RWPE2 (cell line): ENCODE measurements at regions not wholly inside any gene's neighbourhood (a gene's known extent, or its start where the extent isn't known, plus 50 kb on each side); places are given as distances from the start of the nearest gene placed in this dataset.

Experiments used
- ATAC-seq: fragments of 200-7000 bp; cut with Tn5 transposase; 3 replicates; pipeline ENCODE4 v1.9.1; 2021; ENCODE audit warnings: low read depth
- DNase-seq: peaks from one replicate; pipeline ENCODE4 v3.0.0-alpha.2; 2020; ENCODE audit warnings: low spot score
- H3K27ac ChIP-seq: fragments of 450-650 bp; 2 replicates; pipeline ENCODE4 v1.5.1; 2017; ENCODE audit warnings: mild to moderate bottlenecking; ENCODE audit not compliant: poor library complexity, severe bottlenecking
- H3K27me3 ChIP-seq: fragments of 250-450 bp; sonication (Bioruptor Pico); 2 replicates; pipeline ENCODE4 v1.5.1; 2021; ENCODE audit warnings: mild to moderate bottlenecking, moderate library complexity; ENCODE audit not compliant: insufficient read depth, poor library complexity, severe bottlenecking
- H3K36me3 ChIP-seq: fragments of 250-450 bp; sonication (Bioruptor Pico); 2 replicates; pipeline ENCODE4 v1.5.1; 2020; ENCODE audit warnings: low read depth, mild to moderate bottlenecking, moderate library complexity
- H3K4me1 ChIP-seq: fragments of 250-450 bp; sonication (Bioruptor Pico); 2 replicates; pipeline ENCODE4 v1.5.1; 2021; ENCODE audit warnings: mild to moderate bottlenecking, moderate library complexity; ENCODE audit not compliant: insufficient read depth, poor library complexity, severe bottlenecking
- H3K4me3 ChIP-seq: fragments of 250-450 bp; sonication (Bioruptor Pico); 2 replicates; pipeline ENCODE4 v1.5.1; 2021; ENCODE audit warnings: mild to moderate bottlenecking, moderate library complexity; ENCODE audit not compliant: severe bottlenecking
- H3K9me3 ChIP-seq: fragments of 250-450 bp; sonication (Bioruptor Pico); 2 replicates; pipeline ENCODE4 v1.5.1; 2021; ENCODE audit warnings: mild to moderate bottlenecking, moderate library complexity; ENCODE audit not compliant: severe bottlenecking
- CTCF ChIP-seq: fragments of 450-650 bp; IDR thresholded peaks from one replicate; pipeline ENCODE4 v1.5.1; 2017; ENCODE audit warnings: mild to moderate bottlenecking, moderate library complexity; ENCODE audit not compliant: poor library complexity, severe bottlenecking

- Histone ChIP-seq H3K27ac (no peak overlapping the region), H3K36me3 (no peaks in the 10 kb centered on the region), H3K27me3 (no peaks in the 10 kb centered on the region), H3K4me1 (no peaks in the 10 kb centered on the region), H3K9me3 (no peaks in the 10 kb centered on the region), H3K4me3 (no peak overlapping the region)
- TF ChIP-seq CTCF, result no peak
- ATAC-seq (no peak), DNase-seq (no peak)
Measured at GRCh38 chrX:122441451-122441850, 742.6 kb upstream of the GRIA3 start.

GRCh38 chrX:122445466-122445865 is 738.6 kb upstream of the GRIA3 start:
- Histone ChIP-seq H3K36me3 (no peaks in the 10 kb centered on the region), H3K27ac (no peak overlapping the region), H3K27me3 (no peaks in the 10 kb centered on the region), H3K9me3 (no peaks in the 10 kb centered on the region), H3K4me1 (no peaks in the 10 kb centered on the region), H3K4me3 (no peak overlapping the region)
- ATAC-seq, result no peak
- no peak for TF ChIP-seq CTCF
- no peak for DNase-seq

DNA sequence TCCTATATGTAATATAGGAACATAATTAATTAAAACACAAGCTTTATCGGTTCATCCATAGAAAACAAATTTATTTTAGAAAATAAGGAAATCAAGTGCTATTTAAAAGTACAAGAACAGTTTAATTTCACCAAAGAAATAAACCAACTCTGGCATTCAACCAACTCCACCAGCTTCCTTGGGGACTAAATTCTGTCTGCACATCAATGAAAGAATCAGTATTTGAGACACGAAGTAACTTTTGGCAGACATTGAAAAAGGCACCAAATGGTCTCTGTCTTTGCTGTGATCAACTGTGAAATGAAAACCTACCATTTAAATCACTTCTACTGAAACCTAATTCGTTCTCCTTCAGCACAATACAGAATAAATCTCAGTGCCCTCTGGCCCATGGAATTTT is 719.7 kb upstream of the GRIA3 start:
- no peak overlapping the region for H3K27ac ChIP-seq
- TF ChIP-seq CTCF, result no peak
- H3K27me3 ChIP-seq, result no peaks in the 10 kb centered on the region
- H3K9me3 ChIP-seq, result no peaks in the 10 kb centered on the region
- no peak for ATAC-seq
- no peak overlapping the region for H3K4me3 ChIP-seq
- no peak for DNase-seq
- no peaks in the 10 kb centered on the region for H3K4me1 ChIP-seq
- H3K36me3 ChIP-seq, result no peaks in the 10 kb centered on the region

DNA sequence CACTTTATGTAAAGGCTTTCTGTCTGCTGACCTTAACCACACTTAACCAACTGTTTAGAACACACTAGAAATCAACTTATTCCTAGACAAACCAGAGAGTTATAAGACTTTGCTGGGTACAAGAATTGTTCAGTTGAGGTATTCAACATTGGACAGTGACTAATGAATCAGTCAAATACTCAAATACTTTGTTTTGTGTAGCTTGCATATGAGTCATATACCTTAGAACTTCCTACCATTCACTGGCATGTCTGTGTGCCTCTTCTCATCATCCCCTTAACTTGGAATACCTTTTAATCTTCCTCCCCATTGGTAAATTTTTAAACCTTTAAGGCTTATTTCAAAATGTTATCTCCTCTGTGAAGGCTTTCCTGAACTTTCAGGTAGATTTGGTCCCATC is 708.8 kb upstream of the GRIA3 start:
- no peak for TF ChIP-seq CTCF
- ATAC-seq, result peak; percentile 78
- no peak overlapping the region for H3K4me3 ChIP-seq
- H3K4me1 ChIP-seq, result no peaks in the 10 kb centered on the region
- DNase-seq, result no peak
- H3K27ac ChIP-seq, result no peak overlapping the region
- H3K36me3 ChIP-seq, result no peaks in the 10 kb centered on the region
- H3K27me3 ChIP-seq, result no peaks in the 10 kb centered on the region
- no peaks in the 10 kb centered on the region for H3K9me3 ChIP-seq

DNA sequence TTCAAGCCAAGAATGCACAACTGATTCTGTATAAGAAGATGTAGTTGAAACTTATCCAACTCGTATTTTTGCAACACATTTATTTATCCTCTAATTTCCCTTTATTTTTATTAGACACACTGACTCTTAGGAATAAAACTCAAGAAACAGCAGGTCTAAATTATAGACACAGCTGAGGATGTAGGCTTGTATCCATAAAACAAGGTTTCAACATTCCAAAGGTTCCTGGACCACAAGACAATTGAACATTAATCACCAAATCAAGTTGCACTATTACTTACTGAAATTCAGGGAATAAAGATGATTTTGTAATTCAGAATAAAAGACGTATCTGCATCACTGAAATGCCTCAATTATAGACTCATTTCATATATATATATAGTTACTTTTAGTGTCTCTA is 683.5 kb upstream of the GRIA3 start:
- Histone ChIP-seq H3K36me3 (no peaks in the 10 kb centered on the region), H3K27ac (no peak overlapping the region), H3K4me1 (no peaks in the 10 kb centered on the region), H3K27me3 (no peaks in the 10 kb centered on the region), H3K9me3 (no peaks in the 10 kb centered on the region), H3K4me3 (no peak overlapping the region)
- no peak for ATAC-seq
- DNase-seq, result no peak
- no peak for TF ChIP-seq CTCF
